GM08714 (cell line): ENCODE measurements at regions not wholly inside any gene's neighbourhood (a gene's known extent, or its start where the extent isn't known, plus 50 kb on each side); places are given as distances from the start of the nearest gene placed in this dataset.

ENCODE experiments used
- H3K4me3 ChIP-seq: fragments of 200-500 bp; sonication (Bioruptor generic); 2 replicates; pipeline ENCODE4 v1.5.1; 2014; ENCODE audit warnings: mild to moderate bottlenecking, low read length, inconsistent platforms
- ZNF274 ChIP-seq: IDR thresholded peaks from 2 replicates; pipeline ENCODE4 v1.6.1; 2012; ENCODE audit warnings: mild to moderate bottlenecking, low read depth, low read length

GRCh38 chr12:107493666-107494065, 191.9 kb upstream of the PWP1 start:
- no peak overlapping the region for H3K4me3 ChIP-seq
- TF ChIP-seq ZNF274: no peak

GRCh38 chr12:107494331-107494730, 191.3 kb upstream of the PWP1 start:
- TF ChIP-seq ZNF274: no peak
- no peak overlapping the region for H3K4me3 ChIP-seq

- no peak overlapping the region for H3K4me3 ChIP-seq
- no peak for TF ChIP-seq ZNF274
Observed at GRCh38 chr12:107495604-107496003, 190.0 kb upstream of the PWP1 start.

- TF ChIP-seq ZNF274: no peak
Observed at GRCh38 chr12:107497231-107497630, 188.4 kb upstream of the PWP1 start.

GRCh38 chr12:107500307-107500706, 185.3 kb upstream of the PWP1 start:
- TF ChIP-seq ZNF274: no peak
- H3K4me3 ChIP-seq: no peak overlapping the region

More at GRCh38 chr12:107497231-107497630, 188.4 kb upstream of the PWP1 start:
- no peak overlapping the region for H3K4me3 ChIP-seq

- TF ChIP-seq ZNF274: no peak
- H3K4me3 ChIP-seq: no peak overlapping the region
Observed at GRCh38 chr12:107501681-107502080, 183.9 kb upstream of the PWP1 start.

- no peak for TF ChIP-seq ZNF274
Observed at GRCh38 chr12:107503129-107503855, 182.3 kb upstream of the PWP1 start.

GRCh38 chr12:107503887-107504885, 181.4 kb upstream of the PWP1 start:
- no peak for TF ChIP-seq ZNF274
- no peak overlapping the region for H3K4me3 ChIP-seq

More at GRCh38 chr12:107503129-107503855, 182.3 kb upstream of the PWP1 start:
- no peak overlapping the region for H3K4me3 ChIP-seq

- no peak for TF ChIP-seq ZNF274
- no peak overlapping the region for H3K4me3 ChIP-seq
Observed at GRCh38 chr12:107509421-107509820, 176.2 kb upstream of the PWP1 start.

- no peak for TF ChIP-seq ZNF274
Observed at GRCh38 chr12:107510211-107510610, 175.4 kb upstream of the PWP1 start.

GRCh38 chr12:107511292-107511691, 174.3 kb upstream of the PWP1 start:
- TF ChIP-seq ZNF274: no peak
- no peak overlapping the region for H3K4me3 ChIP-seq

More at GRCh38 chr12:107510211-107510610, 175.4 kb upstream of the PWP1 start:
- no peak overlapping the region for H3K4me3 ChIP-seq

- no peak overlapping the region for H3K4me3 ChIP-seq
- no peak for TF ChIP-seq ZNF274
Observed at GRCh38 chr12:107512391-107512790, 173.2 kb upstream of the PWP1 start.

- TF ChIP-seq ZNF274: no peak
- H3K4me3 ChIP-seq: no peak overlapping the region
Observed at GRCh38 chr12:107513184-107513583, 172.4 kb upstream of the PWP1 start.

GRCh38 chr12:107513636-107514400, 171.8 kb upstream of the PWP1 start:
- no peak for TF ChIP-seq ZNF274
- no peak overlapping the region for H3K4me3 ChIP-seq

GRCh38 chr12:107514887-107515445, 170.6 kb upstream of the PWP1 start:
- TF ChIP-seq ZNF274: no peak
- no peak overlapping the region for H3K4me3 ChIP-seq
